GM23338 (cell line): ENCODE measurements at regions not wholly inside any gene's neighbourhood (a gene's known extent, or its start where the extent isn't known, plus 50 kb on each side); places are given as distances from the start of the nearest gene placed in this dataset.

Source experiments
- EZH2 ChIP-seq: fragments of 200-600 bp; sonication (generic); IDR thresholded peaks from one replicate; pipeline ENCODE4 v1.8.0; 2017; ENCODE audit warnings: antibody characterized with exemption, mild to moderate bottlenecking, low read depth; ENCODE audit not compliant: unreplicated experiment
- POLR2AphosphoS5 ChIP-seq: IDR thresholded peaks from 2 replicates; pipeline ENCODE4 v1.6.1; 2016; ENCODE audit warnings: antibody characterized with exemption, low read depth
- TF ChIP-seq, protein P1 (sequence below), 2 experiments: fragments of 200-600 bp in 1 of 2; sonication (generic) in 1 of 2; conservative IDR thresholded peaks; 2 replicates each; pipeline versions ENCODE4 v1.5.1 to v1.6.1; 2016 to 2017; ENCODE audit warnings: antibody characterized with exemption in 2 of 2, low read depth in 2 of 2, mild to moderate bottlenecking in 2 of 2, moderate library complexity in 1 of 2
- TF ChIP-seq, protein P2 (sequence below): IDR thresholded peaks from 2 replicates; pipeline ENCODE4 v1.6.1; 2016; ENCODE audit warnings: antibody characterized with exemption

DNA sequence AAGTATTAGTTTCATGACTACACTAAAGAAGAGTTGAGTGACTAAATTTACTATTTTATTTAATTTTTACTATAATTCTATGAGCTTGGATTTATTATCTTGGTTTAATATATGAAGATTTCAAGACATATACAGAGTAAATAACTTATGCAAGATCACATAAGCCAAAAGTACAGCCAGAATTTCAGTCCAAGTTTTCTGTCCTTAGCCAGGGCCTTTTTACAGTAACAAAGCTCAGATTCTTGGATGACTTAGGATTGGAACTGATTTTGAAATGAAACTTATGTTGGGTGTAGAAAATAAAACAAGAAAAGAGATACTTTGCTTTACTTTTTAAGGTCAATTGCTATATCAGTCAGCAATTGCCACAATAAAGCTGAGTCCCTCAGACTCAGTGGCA is 170.3 kb downstream of the MARCHF11 start:
- TF ChIP-seq POLR2AphosphoS5 (no peak), EZH2 (no peak)
- TF ChIP-seq, protein P1, sequence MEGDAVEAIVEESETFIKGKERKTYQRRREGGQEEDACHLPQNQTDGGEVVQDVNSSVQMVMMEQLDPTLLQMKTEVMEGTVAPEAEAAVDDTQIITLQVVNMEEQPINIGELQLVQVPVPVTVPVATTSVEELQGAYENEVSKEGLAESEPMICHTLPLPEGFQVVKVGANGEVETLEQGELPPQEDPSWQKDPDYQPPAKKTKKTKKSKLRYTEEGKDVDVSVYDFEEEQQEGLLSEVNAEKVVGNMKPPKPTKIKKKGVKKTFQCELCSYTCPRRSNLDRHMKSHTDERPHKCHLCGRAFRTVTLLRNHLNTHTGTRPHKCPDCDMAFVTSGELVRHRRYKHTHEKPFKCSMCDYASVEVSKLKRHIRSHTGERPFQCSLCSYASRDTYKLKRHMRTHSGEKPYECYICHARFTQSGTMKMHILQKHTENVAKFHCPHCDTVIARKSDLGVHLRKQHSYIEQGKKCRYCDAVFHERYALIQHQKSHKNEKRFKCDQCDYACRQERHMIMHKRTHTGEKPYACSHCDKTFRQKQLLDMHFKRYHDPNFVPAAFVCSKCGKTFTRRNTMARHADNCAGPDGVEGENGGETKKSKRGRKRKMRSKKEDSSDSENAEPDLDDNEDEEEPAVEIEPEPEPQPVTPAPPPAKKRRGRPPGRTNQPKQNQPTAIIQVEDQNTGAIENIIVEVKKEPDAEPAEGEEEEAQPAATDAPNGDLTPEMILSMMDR (conservative IDR thresholded peaks at IDR 0.05; ENCODE audit: low read depth in 2 of 2) = no peak
- TF ChIP-seq, protein P2, sequence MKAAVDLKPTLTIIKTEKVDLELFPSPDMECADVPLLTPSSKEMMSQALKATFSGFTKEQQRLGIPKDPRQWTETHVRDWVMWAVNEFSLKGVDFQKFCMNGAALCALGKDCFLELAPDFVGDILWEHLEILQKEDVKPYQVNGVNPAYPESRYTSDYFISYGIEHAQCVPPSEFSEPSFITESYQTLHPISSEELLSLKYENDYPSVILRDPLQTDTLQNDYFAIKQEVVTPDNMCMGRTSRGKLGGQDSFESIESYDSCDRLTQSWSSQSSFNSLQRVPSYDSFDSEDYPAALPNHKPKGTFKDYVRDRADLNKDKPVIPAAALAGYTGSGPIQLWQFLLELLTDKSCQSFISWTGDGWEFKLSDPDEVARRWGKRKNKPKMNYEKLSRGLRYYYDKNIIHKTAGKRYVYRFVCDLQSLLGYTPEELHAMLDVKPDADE = no peak
